Effector memory CD8-positive, alpha-beta T cell (primary cell): ENCODE measurements at regions not wholly inside any gene's neighbourhood (a gene's known extent, or its start where the extent isn't known, plus 50 kb on each side); places are given as distances from the start of the nearest gene placed in this dataset.
"Not testable (repeated sequence)": the region's sequence is repeated elsewhere in the genome, so short reads cannot be mapped to it uniquely, and the experiment has no call there.

Experiments
- ATAC-seq: fragments of 150-1000 bp; cut with Tn5 transposase; replicated peaks from 2 replicates; pipeline ENCODE4 v1.10.0; 2021; ENCODE audit warnings: mild to moderate bottlenecking, moderate library complexity
- DNase-seq, 3 experiments: peaks; one replicate each; pipeline ENCODE4 v3.0.0; 2021
- H3K27ac Mint-ChIP-seq, 2 donors: one replicate each; pipeline ENCODE4 v1.8.0; 2022; ENCODE audit warnings: mild to moderate bottlenecking in 2 of 2, mixed read lengths in 2 of 2, moderate library complexity in 2 of 2
- H3K27me3 Mint-ChIP-seq, 2 donors: one replicate each; pipeline ENCODE4 v1.8.0; 2022; ENCODE audit warnings: mixed read lengths in 2 of 2
- H3K36me3 Mint-ChIP-seq: one replicate; pipeline ENCODE4 v1.8.0; 2022; ENCODE audit warnings: mild to moderate bottlenecking, moderate library complexity, mixed read lengths; ENCODE audit not compliant: insufficient read depth
- H3K4me1 Mint-ChIP-seq, 2 donors: one replicate each; pipeline ENCODE4 v1.8.0; 2022; ENCODE audit warnings: low read depth in 2 of 2, mixed read lengths in 2 of 2
- H3K4me3 Mint-ChIP-seq, 2 donors: one replicate each; pipeline ENCODE4 v1.8.0; 2022; ENCODE audit warnings: mild to moderate bottlenecking in 2 of 2, mixed read lengths in 2 of 2, moderate library complexity in 2 of 2
- H3K9me3 Mint-ChIP-seq, 2 donors: one replicate each; pipeline ENCODE4 v1.8.0; 2022; ENCODE audit warnings: mixed read lengths in 2 of 2

GRCh38 chr3:198138205-198138604 is 178.2 kb downstream of the LMLN start:
- H3K27ac Mint-ChIP-seq, H3K4me3 Mint-ChIP-seq, DNase-seq, H3K4me1 Mint-ChIP-seq, H3K36me3 Mint-ChIP-seq, H3K9me3 Mint-ChIP-seq, ATAC-seq: not testable (repeated sequence)
- peaks cover under 1 to 15% of the 10 kb centered on the region in 2 donors for H3K27me3 Mint-ChIP-seq

- H3K4me1 Mint-ChIP-seq, DNase-seq, H3K4me3 Mint-ChIP-seq, H3K27ac Mint-ChIP-seq, ATAC-seq, H3K9me3 Mint-ChIP-seq, H3K36me3 Mint-ChIP-seq: not testable (repeated sequence)
- H3K27me3 Mint-ChIP-seq: peaks cover 0 to 17% of the 10 kb centered on the region in 2 donors
Observed at GRCh38 chr3:198139037-198139436, 179.0 kb downstream of the LMLN start.

- H3K27me3 Mint-ChIP-seq: peaks cover 0 to 20% of the 10 kb centered on the region in 2 donors
- not testable (repeated sequence) for H3K36me3 Mint-ChIP-seq, H3K4me3 Mint-ChIP-seq, ATAC-seq, H3K4me1 Mint-ChIP-seq, H3K9me3 Mint-ChIP-seq, DNase-seq, H3K27ac Mint-ChIP-seq
Observed at GRCh38 chr3:198139513-198140167, 179.6 kb downstream of the LMLN start.

- H3K27ac Mint-ChIP-seq, ATAC-seq, H3K36me3 Mint-ChIP-seq, H3K4me3 Mint-ChIP-seq, H3K9me3 Mint-ChIP-seq, H3K4me1 Mint-ChIP-seq, DNase-seq: not testable (repeated sequence)
- peaks cover 6 to 16% of the 10 kb centered on the region in 2 donors for H3K27me3 Mint-ChIP-seq
Observed at GRCh38 chr3:198143300-198144137, 183.5 kb downstream of the LMLN start.

GRCh38 chr3:198145231-198145784 is 185.3 kb downstream of the LMLN start:
- peaks cover 6 to 16% of the 10 kb centered on the region in 2 donors for H3K27me3 Mint-ChIP-seq
- H3K36me3 Mint-ChIP-seq, H3K9me3 Mint-ChIP-seq, H3K27ac Mint-ChIP-seq, ATAC-seq, DNase-seq, H3K4me3 Mint-ChIP-seq, H3K4me1 Mint-ChIP-seq: not testable (repeated sequence)

- not testable (repeated sequence) for DNase-seq, H3K4me1 Mint-ChIP-seq, H3K9me3 Mint-ChIP-seq, ATAC-seq, H3K4me3 Mint-ChIP-seq, H3K27ac Mint-ChIP-seq, H3K36me3 Mint-ChIP-seq
- peaks cover 6 to 16% of the 10 kb centered on the region in 2 donors for H3K27me3 Mint-ChIP-seq
Observed at GRCh38 chr3:198146070-198146469, 186.1 kb downstream of the LMLN start.

GRCh38 chr3:198146559-198147164 is 186.6 kb downstream of the LMLN start:
- not testable (repeated sequence) for H3K36me3 Mint-ChIP-seq, H3K27ac Mint-ChIP-seq, ATAC-seq, DNase-seq, H3K4me3 Mint-ChIP-seq, H3K9me3 Mint-ChIP-seq, H3K4me1 Mint-ChIP-seq
- peaks cover 10 to 21% of the 10 kb centered on the region in 2 donors for H3K27me3 Mint-ChIP-seq

GRCh38 chr3:198147213-198147612 is 187.2 kb downstream of the LMLN start:
- H3K9me3 Mint-ChIP-seq, H3K36me3 Mint-ChIP-seq, ATAC-seq, H3K4me1 Mint-ChIP-seq, DNase-seq, H3K27ac Mint-ChIP-seq, H3K4me3 Mint-ChIP-seq: not testable (repeated sequence)
- H3K27me3 Mint-ChIP-seq: peaks cover 13 to 23% of the 10 kb centered on the region in 2 donors

GRCh38 chr3:198147993-198148392 is 188.0 kb downstream of the LMLN start:
- not testable (repeated sequence) for H3K9me3 Mint-ChIP-seq, H3K4me3 Mint-ChIP-seq, H3K4me1 Mint-ChIP-seq, H3K27ac Mint-ChIP-seq, DNase-seq, H3K36me3 Mint-ChIP-seq, ATAC-seq
- H3K27me3 Mint-ChIP-seq: peaks cover 13 to 23% of the 10 kb centered on the region in 2 donors

GRCh38 chr3:198149904-198150303 is 189.9 kb downstream of the LMLN start:
- not testable (repeated sequence) for DNase-seq, H3K4me3 Mint-ChIP-seq, H3K36me3 Mint-ChIP-seq, H3K9me3 Mint-ChIP-seq, H3K4me1 Mint-ChIP-seq, ATAC-seq, H3K27ac Mint-ChIP-seq
- peaks cover 13 to 15% of the 10 kb centered on the region in 2 donors for H3K27me3 Mint-ChIP-seq

- H3K27me3 Mint-ChIP-seq, H3K27ac Mint-ChIP-seq, H3K4me1 Mint-ChIP-seq, ATAC-seq, H3K36me3 Mint-ChIP-seq, H3K9me3 Mint-ChIP-seq, DNase-seq, H3K4me3 Mint-ChIP-seq: not testable (repeated sequence)
Observed at GRCh38 chr3:198151867-198152266, 191.8 kb downstream of the LMLN start.

GRCh38 chr3:198155771-198156170 is 195.8 kb downstream of the LMLN start:
- not testable (repeated sequence) for H3K27ac Mint-ChIP-seq, H3K27me3 Mint-ChIP-seq, DNase-seq, H3K9me3 Mint-ChIP-seq, ATAC-seq, H3K36me3 Mint-ChIP-seq, H3K4me1 Mint-ChIP-seq, H3K4me3 Mint-ChIP-seq

GRCh38 chr3:198157231-198157868 is 197.3 kb downstream of the LMLN start:
- DNase-seq (peak in 1 of 3 experiments; percentile 8), ATAC-seq (peak; percentile 94)
- not testable (repeated sequence) for H3K36me3 Mint-ChIP-seq, H3K4me3 Mint-ChIP-seq, H3K27me3 Mint-ChIP-seq, H3K4me1 Mint-ChIP-seq, H3K27ac Mint-ChIP-seq, H3K9me3 Mint-ChIP-seq
